ENCODE measurements at regions not wholly inside any gene's neighbourhood (a gene's known extent, or its start where the extent isn't known, plus 50 kb on each side); places are given as distances from the start of the nearest gene placed in this dataset.

DNA sequence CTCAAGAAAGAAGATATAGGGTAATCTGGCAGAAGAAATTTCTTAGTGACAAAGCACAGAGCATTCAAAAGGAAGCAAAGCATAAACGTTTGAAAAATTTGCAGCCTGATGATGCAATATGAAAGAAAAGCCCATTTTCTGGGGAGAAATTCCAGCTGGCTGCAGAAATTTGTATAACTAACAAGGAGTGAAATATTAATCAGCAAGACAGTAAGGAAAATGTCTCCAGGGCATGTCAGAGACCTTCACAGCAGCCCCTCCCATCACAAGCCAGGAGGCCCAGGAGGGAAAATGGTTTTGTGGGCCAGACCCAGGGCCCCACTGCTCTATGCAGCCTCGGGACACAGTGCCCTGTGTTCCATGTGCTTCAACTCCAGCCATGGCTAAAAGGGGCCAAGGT, 359.4 kb downstream of the HINT1 start:
- no peak overlapping the region for H3K27ac Mint-ChIP-seq
- H3K36me3 Mint-ChIP-seq (ENCODE audit: low read depth) = no peaks in the 10 kb centered on the region
- TF ChIP-seq, protein P1, sequence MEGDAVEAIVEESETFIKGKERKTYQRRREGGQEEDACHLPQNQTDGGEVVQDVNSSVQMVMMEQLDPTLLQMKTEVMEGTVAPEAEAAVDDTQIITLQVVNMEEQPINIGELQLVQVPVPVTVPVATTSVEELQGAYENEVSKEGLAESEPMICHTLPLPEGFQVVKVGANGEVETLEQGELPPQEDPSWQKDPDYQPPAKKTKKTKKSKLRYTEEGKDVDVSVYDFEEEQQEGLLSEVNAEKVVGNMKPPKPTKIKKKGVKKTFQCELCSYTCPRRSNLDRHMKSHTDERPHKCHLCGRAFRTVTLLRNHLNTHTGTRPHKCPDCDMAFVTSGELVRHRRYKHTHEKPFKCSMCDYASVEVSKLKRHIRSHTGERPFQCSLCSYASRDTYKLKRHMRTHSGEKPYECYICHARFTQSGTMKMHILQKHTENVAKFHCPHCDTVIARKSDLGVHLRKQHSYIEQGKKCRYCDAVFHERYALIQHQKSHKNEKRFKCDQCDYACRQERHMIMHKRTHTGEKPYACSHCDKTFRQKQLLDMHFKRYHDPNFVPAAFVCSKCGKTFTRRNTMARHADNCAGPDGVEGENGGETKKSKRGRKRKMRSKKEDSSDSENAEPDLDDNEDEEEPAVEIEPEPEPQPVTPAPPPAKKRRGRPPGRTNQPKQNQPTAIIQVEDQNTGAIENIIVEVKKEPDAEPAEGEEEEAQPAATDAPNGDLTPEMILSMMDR (IDR thresholded peaks at IDR 0.05) = no peak
- CTCF ChIA-PET = no interaction called here
- no peaks in the 10 kb centered on the region for H3K27me3 Mint-ChIP-seq
- ATAC-seq (ENCODE audit: low read depth) (no peak), DNase-seq (no peak)
- POLR2A ChIA-PET = no interaction called here
- H3K9me3 Mint-ChIP-seq = peaks cover 8% of the 10 kb centered on the region
- no peaks in the 10 kb centered on the region for H3K4me1 Mint-ChIP-seq
- no peak overlapping the region for H3K4me3 Mint-ChIP-seq
- intact Hi-C loops (cut with micrococcal nuclease) = no loop called here

DNA sequence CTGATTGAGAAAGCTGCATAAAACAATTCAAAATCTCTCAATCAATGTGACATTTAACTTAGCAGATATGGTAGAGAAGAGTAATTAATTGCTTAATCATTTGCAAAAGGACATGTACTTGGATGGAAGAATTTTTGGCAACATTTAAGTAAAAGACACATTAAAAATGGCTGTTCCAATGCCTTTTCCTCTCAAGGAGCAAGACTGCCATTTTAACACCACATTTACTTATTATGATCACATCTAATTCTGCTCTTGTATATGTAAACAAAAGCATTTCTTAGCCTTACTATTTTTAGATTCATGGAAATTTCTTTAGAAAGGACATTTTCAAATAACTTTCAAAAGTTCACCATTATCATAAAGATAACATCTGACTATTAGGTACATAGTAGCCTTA, 360.0 kb downstream of the HINT1 start:
- Mint-ChIP-seq H3K27ac (no peak overlapping the region), H3K36me3 (ENCODE audit: low read depth) (no peaks in the 10 kb centered on the region), H3K4me1 (no peaks in the 10 kb centered on the region), H3K9me3 (peaks cover 8% of the 10 kb centered on the region), H3K27me3 (no peaks in the 10 kb centered on the region), H3K4me3 (no peak overlapping the region)
- ChIA-PET POLR2A (no interaction called here), CTCF (no interaction called here)
- DNase-seq = no peak
- intact Hi-C loops (cut with micrococcal nuclease) = no loop called here
- TF ChIP-seq, protein P1 (IDR thresholded peaks at IDR 0.05) = no peak
- no peak for ATAC-seq (ENCODE audit: low read depth)

DNA sequence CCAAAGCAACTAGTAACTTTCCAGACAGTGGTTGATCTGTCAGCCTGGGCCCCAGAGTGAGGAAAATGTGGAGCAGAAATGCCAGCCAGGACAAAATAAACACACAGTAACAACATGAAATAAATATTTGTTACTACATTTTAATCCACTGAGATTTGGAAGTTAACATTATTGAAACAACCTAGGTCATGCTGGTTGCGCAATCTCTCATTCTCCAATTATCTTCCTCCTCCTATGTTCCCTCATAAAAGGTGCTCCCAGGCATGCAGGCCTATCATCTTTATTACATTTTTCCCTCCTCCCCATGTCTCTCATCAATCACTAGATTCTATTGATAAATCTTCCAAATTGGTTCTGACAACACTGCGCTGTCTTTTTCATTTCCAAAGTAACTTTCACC, 363.1 kb downstream of the HINT1 start:
- ATAC-seq (ENCODE audit: low read depth) (no peak), DNase-seq (no peak)
- H3K4me3 Mint-ChIP-seq = no peak overlapping the region
- H3K9me3 Mint-ChIP-seq = peaks cover 13% of the 10 kb centered on the region
- no peaks in the 10 kb centered on the region for H3K4me1 Mint-ChIP-seq
- no peaks in the 10 kb centered on the region for H3K27me3 Mint-ChIP-seq
- no peak overlapping the region for H3K27ac Mint-ChIP-seq
- TF ChIP-seq, protein P1 (IDR thresholded peaks at IDR 0.05) = no peak
- ChIA-PET CTCF (no interaction called here), POLR2A (no interaction called here)
- no peaks in the 10 kb centered on the region for H3K36me3 Mint-ChIP-seq (ENCODE audit: low read depth)
- intact Hi-C loops (cut with micrococcal nuclease) = no loop called here

DNA sequence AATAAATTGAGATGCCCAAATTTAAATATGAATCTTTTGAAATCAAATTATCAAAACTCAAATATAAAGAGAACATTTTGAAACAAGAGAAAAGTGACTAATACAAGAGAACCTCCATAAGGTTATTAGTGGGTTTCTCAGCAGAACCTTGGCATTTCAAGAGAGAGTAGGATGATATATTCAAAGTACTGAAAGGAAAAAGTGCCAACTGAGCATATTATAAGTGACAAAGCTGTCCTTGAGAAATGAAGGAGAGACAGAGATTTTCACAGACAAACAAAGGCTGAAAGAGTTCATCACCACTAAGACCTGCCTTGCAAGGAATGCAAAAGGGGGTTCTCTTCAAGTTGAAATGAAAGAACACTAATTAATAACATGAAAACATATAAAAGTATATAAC, 366.0 kb downstream of the HINT1 start:
- no peak overlapping the region for H3K27ac Mint-ChIP-seq
- peaks cover 13% of the 10 kb centered on the region for H3K9me3 Mint-ChIP-seq
- no peaks in the 10 kb centered on the region for H3K36me3 Mint-ChIP-seq (ENCODE audit: low read depth)
- H3K4me1 Mint-ChIP-seq = no peaks in the 10 kb centered on the region
- intact Hi-C loops (cut with micrococcal nuclease) = no loop called here
- H3K4me3 Mint-ChIP-seq = no peak overlapping the region
- TF ChIP-seq, protein P1 (IDR thresholded peaks at IDR 0.05) = no peak
- ATAC-seq (ENCODE audit: low read depth) = no peak
- CTCF ChIA-PET = no interaction called here
- POLR2A ChIA-PET = no interaction called here
- no peaks in the 10 kb centered on the region for H3K27me3 Mint-ChIP-seq
- DNase-seq = no peak

DNA sequence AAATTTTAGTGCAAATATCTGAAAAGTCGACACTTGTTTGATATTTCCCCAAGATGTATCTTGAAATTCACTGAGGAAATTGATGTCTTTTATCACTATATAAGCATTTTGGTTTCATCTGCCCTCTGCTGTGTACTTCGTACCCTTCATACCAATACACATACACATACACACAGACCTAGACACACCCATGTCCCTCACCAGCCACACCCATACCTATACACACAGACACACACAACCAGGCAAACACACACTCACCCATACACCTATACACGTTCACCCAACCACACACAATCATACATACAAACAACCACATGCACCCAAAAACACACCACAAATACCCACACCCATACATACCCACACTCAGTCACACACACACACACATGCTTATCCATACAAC, 367.8 kb downstream of the HINT1 start:
- H3K36me3 Mint-ChIP-seq (ENCODE audit: low read depth) = no peaks in the 10 kb centered on the region
- DNase-seq (no peak), ATAC-seq (ENCODE audit: low read depth) (no peak)
- no peak overlapping the region for H3K27ac Mint-ChIP-seq
- no peaks in the 10 kb centered on the region for H3K4me1 Mint-ChIP-seq
- H3K4me3 Mint-ChIP-seq = no peak overlapping the region
- TF ChIP-seq, protein P1 (IDR thresholded peaks at IDR 0.05) = no peak
- intact Hi-C loops (cut with micrococcal nuclease) = no loop called here
- POLR2A ChIA-PET = no interaction called here
- H3K27me3 Mint-ChIP-seq = no peaks in the 10 kb centered on the region
- H3K9me3 Mint-ChIP-seq = peaks cover 13% of the 10 kb centered on the region
- CTCF ChIA-PET = no interaction called here

Data from activated B cell treated with CpG ODN at 0.5 μM for 24 hours (primary cell).